ENCODE measurements at regions not wholly inside any gene's neighbourhood (a gene's known extent, or its start where the extent isn't known, plus 50 kb on each side); places are given as distances from the start of the nearest gene placed in this dataset.

GRCh38 chr6:80637312-80637711, 530.8 kb downstream of the BCKDHB start:
- H3K9me3 ChIP-seq: no peaks in the 10 kb centered on the region
- H3K27ac ChIP-seq: no peak overlapping the region
- no peaks in the 10 kb centered on the region for H3K4me1 ChIP-seq
- no peaks in the 10 kb centered on the region for H3K27me3 ChIP-seq
- no peak overlapping the region for H3K4me3 ChIP-seq
- no peak for DNase-seq
- TF ChIP-seq, protein P1, sequence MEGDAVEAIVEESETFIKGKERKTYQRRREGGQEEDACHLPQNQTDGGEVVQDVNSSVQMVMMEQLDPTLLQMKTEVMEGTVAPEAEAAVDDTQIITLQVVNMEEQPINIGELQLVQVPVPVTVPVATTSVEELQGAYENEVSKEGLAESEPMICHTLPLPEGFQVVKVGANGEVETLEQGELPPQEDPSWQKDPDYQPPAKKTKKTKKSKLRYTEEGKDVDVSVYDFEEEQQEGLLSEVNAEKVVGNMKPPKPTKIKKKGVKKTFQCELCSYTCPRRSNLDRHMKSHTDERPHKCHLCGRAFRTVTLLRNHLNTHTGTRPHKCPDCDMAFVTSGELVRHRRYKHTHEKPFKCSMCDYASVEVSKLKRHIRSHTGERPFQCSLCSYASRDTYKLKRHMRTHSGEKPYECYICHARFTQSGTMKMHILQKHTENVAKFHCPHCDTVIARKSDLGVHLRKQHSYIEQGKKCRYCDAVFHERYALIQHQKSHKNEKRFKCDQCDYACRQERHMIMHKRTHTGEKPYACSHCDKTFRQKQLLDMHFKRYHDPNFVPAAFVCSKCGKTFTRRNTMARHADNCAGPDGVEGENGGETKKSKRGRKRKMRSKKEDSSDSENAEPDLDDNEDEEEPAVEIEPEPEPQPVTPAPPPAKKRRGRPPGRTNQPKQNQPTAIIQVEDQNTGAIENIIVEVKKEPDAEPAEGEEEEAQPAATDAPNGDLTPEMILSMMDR (IDR thresholded peaks at IDR 0.05): no peak
- intact Hi-C loops (cut with DNase I): no loop called here
- H3K36me3 ChIP-seq: no peaks in the 10 kb centered on the region
- H3K9ac ChIP-seq (ENCODE audit: low read depth in 2 of 2, low read length in 2 of 2): no peak overlapping the region

- H3K9me3 ChIP-seq: no peaks in the 10 kb centered on the region
- H3K9ac ChIP-seq (ENCODE audit: low read depth in 2 of 2, low read length in 2 of 2): no peak overlapping the region
- H3K36me3 ChIP-seq: no peaks in the 10 kb centered on the region
- no peaks in the 10 kb centered on the region for H3K4me1 ChIP-seq
- TF ChIP-seq, protein P1 (IDR thresholded peaks at IDR 0.05): no peak
- H3K27ac ChIP-seq: no peak overlapping the region
- H3K27me3 ChIP-seq: no peaks in the 10 kb centered on the region
- H3K4me3 ChIP-seq: no peak overlapping the region
- intact Hi-C loops (cut with DNase I): no loop called here
- no peak for DNase-seq
These were observed 530.2 kb downstream of the BCKDHB start for GRCh38 chr6:80636689-80637088.

DNA sequence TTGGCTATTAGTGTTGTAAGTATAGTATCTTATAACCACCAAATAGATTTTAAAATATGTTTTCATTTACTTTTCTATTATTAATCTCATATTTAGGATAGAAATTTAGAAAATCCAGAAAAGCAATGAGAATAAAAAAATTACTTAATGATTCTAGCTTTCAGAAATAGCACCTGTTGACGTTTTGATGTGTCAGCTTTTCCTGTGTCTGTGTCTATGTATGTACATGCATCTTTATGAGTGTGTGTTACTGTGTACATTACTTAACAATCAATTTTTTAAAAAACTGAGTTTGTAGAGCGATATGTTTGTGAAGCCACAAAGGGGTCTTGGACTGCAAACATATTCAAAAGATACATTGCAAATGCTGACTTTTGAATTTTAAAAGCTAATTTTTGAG, 526.9 kb downstream of the BCKDHB start:
- Histone ChIP-seq H3K4me1 (no peaks in the 10 kb centered on the region), H3K9ac (ENCODE audit: low read depth in 2 of 2, low read length in 2 of 2) (no peak overlapping the region), H3K27me3 (no peaks in the 10 kb centered on the region), H3K27ac (no peak overlapping the region), H3K9me3 (no peaks in the 10 kb centered on the region), H3K36me3 (no peaks in the 10 kb centered on the region), H3K4me3 (no peak overlapping the region)
- intact Hi-C loops (cut with DNase I): no loop called here
- TF ChIP-seq, protein P1 (IDR thresholded peaks at IDR 0.05): no peak
- no peak for DNase-seq

- H3K9ac ChIP-seq (ENCODE audit: low read depth in 2 of 2, low read length in 2 of 2): no peak overlapping the region
- no peaks in the 10 kb centered on the region for H3K27me3 ChIP-seq
- TF ChIP-seq, protein P1 (IDR thresholded peaks at IDR 0.05): no peak
- no peaks in the 10 kb centered on the region for H3K4me1 ChIP-seq
- H3K9me3 ChIP-seq: no peaks in the 10 kb centered on the region
- H3K36me3 ChIP-seq: no peaks in the 10 kb centered on the region
- no peak for DNase-seq
- no peak overlapping the region for H3K27ac ChIP-seq
- H3K4me3 ChIP-seq: no peak overlapping the region
- intact Hi-C loops (cut with DNase I): no loop called here
These were observed 518.9 kb downstream of the BCKDHB start for GRCh38 chr6:80625405-80625804.

DNA sequence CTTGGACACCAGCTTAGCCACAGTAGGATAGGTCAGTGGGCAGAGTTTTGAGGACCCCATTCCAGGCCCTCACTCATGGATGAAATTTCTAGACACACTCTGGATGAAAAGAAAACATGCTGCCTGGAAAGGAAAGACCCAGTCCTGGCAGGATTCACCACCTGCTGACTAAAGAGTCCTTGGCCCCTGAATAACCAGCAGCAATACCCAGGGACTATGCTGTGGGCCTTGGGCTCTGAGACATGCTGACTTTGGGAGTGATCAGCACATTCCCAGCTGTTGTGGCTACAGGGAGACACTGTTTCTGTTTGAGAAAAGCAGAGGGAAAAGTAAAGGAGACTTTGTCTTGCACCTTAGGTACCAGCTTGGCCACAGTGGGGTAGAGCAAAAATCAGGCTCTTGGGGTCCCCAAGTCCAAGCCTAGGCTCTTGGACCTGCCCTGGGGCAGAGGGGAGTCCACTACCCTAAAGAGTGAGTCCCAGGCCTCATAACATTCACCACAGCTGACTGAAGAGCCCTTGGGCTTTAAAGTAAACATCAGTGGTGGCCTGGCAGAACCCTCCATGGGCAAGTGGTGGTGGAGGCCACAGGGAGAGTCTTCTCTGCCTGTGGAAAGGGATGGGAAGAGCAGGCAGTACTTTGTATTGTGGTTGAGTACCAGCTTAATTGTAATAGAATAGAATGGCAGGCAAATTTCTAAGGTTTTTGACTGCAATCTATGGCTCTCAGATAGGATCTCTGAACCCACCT, 516.8 kb downstream of the BCKDHB start:
- Histone ChIP-seq H3K9ac (ENCODE audit: low read depth in 2 of 2, low read length in 2 of 2) (no peak overlapping the region), H3K9me3 (no peaks in the 10 kb centered on the region), H3K4me1 (no peaks in the 10 kb centered on the region), H3K36me3 (no peaks in the 10 kb centered on the region), H3K27ac (no peak overlapping the region), H3K27me3 (no peaks in the 10 kb centered on the region), H3K4me3 (no peak overlapping the region)
- DNase-seq: no peak
- intact Hi-C loops (cut with DNase I): no loop called here
- TF ChIP-seq, protein P1 (IDR thresholded peaks at IDR 0.05): no peak
